Fibroblast of lung (primary cell): ENCODE measurements at regions not wholly inside any gene's neighbourhood (a gene's known extent, or its start where the extent isn't known, plus 50 kb on each side); places are given as distances from the start of the nearest gene placed in this dataset.

Experiments
- CTCF ChIP-seq, 2 donors: IDR thresholded peaks in 1 of 2; conservative IDR thresholded peaks in 1 of 2; 1 replicate in 1 of 2; 2 replicates in 1 of 2; pipeline ENCODE4 v1.5.1; 2011 to 2012; ENCODE audit warnings: low read length in 2 of 2, control low read depth in 1 of 2, inconsistent platforms in 1 of 2, low read depth in 1 of 2, mild to moderate bottlenecking in 1 of 2
- EZH2 ChIP-seq: IDR thresholded peaks from 2 replicates; pipeline ENCODE4 v1.5.1; 2012; ENCODE audit warnings: low read length, control low read depth, mild to moderate bottlenecking; ENCODE audit errors: missing control alignments

- TF ChIP-seq CTCF (conservative IDR thresholded peaks at IDR 0.05 in 1 of 2, IDR thresholded peaks at IDR 0.05 in 1 of 2; ENCODE audit: low read depth in 1 of 2, low read length in 2 of 2) (no peak), EZH2 (no peak)
Measured at GRCh38 chr16:88323041-88323440, 59.7 kb upstream of the ZNF469 start.
